ENCODE measurements at regions not wholly inside any gene's neighbourhood (a gene's known extent, or its start where the extent isn't known, plus 50 kb on each side); places are given as distances from the start of the nearest gene placed in this dataset.
"Not testable (repeated sequence)": the region's sequence is repeated elsewhere in the genome, so short reads cannot be mapped to it uniquely, and the experiment has no call there.

DNA sequence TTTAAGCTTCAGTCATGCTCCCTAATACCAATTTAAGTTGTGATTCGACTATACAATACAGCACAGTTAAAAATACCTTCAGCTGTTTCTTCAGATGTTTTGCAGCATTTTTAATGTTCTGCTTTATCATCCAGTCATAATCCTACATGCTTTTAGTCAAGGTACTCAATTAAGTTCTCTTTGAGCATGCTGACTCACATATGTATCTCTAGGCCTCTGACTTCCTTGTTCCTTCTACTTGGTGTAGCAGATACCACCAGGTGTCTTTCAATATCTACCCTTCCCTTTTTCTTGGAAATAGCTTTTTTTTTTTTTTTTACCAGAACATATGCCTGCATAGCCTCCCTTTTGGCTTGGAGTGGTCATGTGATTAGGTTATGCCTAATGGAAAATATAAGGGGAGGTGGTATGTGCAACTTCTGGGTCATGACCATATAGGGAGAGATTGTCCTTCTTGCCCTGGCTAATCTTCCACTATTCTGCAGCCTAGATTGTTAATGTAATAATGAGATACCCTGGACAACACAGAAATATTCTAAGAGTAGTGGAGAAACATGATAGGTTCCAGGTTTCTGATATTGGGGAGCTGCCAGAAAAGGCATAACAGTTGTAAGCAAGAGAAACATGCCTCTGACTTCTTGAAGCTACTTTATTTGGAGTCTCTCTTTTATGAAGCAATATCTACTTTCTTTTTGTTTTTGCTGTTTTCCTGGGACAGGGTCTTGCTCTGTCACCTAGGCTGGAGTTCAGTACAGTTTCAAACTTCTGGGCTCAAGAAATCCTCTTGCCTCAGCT is 737.2 kb upstream of the SLIT2 start:
- DNase-seq (ENCODE audit: low read depth in 2 of 2), result no peak

DNA sequence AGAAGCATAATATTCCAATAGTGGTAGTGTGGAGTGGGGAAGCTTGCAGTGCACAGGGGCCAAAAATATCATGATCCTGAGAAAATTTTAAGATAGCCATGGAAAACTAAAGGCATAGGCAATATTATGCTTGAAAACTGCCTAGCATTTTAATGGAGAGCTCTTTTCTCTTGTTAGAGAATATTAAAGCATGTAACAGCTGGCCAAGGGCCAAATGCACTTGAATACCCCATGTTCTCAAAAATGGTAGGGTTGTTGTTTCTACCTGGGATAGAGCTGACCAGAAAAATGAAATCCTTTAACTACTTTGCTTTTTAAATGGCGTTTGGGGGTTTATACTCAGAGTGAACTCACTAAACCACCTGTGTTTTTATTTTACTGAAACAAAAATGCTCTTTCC is 739.6 kb upstream of the SLIT2 start:
- DNase-seq (ENCODE audit: low read depth in 2 of 2), result no peak

DNA sequence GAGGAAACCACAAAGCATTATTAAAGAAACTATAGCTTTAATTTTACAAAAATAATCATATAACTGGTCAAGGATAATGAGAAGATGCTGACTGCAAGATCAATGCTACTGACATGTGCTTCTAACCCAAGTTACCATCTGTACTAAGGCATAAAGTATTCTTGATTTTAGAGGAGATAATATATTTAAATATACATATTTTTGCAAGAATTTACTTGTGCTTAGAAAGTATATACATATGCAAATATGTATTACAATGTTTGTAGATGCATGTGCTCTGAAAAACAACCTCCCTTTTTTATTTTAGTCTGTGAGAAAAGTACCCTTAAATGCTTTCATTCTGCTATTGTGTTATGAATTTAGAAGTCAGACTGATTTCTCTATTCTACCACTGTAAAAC is 740.7 kb upstream of the SLIT2 start:
- no peak for DNase-seq (ENCODE audit: low read depth in 2 of 2)

GRCh38 chr4:19508442-19508841 is 743.3 kb upstream of the SLIT2 start:
- DNase-seq (ENCODE audit: low read depth in 2 of 2), result no peak

DNA sequence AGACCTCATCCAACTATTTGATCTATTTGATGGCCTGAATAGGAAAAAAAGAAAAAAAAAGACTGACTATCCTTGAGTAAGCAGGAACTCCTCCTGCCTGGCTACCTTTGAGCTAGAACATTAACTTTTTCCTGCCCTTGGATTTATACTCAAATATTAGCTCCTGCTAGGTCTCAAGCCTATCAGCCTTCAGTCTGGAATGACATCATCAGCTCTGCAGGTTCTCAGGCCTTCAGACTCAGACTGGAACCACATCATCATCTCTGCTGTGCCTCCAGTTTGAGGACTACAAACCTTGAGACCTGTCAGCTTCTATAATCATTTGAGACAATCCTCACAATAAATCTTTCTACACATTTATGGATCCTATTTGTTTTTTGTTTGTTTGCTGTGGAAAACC is 754.0 kb upstream of the SLIT2 start:
- DNase-seq (ENCODE audit: low read depth in 2 of 2), result no peak

DNA sequence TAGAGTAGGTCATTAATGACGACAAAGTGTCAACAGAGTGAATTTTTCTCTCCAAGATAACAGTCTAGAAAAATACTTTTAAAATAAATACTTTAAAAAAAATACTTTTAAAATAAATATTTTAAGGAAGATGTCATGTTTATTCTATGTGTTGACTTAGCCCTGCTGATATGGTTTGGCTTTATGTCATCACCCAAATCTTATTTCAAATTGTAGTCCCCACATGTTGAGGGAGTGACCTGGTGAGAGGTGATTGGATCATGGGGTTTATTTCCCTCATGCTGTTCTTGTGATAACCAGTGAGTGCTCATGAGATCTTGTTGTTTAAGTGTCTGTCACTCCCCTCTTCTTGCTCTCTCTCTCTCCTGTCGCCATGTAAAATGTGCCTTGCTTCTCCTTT is 754.9 kb upstream of the SLIT2 start:
- no peak for DNase-seq (ENCODE audit: low read depth in 2 of 2)

DNA sequence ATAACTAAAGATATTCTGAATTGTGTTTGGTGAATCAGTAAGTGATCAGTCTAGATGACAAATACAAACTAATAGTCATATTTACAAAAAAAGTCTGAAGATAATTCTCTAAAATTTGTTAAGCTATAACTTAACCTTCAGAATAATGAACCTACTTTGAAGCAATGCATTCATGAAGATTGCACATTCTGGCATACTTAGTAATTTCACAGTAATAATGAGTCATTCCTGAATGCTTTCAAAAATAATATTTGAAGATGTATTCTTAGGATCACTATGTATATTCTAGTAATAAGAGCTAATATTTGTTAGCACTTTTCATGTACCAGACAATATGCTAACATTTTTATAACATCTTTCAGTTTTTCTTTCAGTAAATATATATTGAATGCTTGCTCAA is 756.7 kb upstream of the SLIT2 start:
- no peak for DNase-seq (ENCODE audit: low read depth in 2 of 2)

GRCh38 chr4:19492606-19493005 is 759.1 kb upstream of the SLIT2 start:
- DNase-seq (ENCODE audit: low read depth in 2 of 2), result no peak

DNA sequence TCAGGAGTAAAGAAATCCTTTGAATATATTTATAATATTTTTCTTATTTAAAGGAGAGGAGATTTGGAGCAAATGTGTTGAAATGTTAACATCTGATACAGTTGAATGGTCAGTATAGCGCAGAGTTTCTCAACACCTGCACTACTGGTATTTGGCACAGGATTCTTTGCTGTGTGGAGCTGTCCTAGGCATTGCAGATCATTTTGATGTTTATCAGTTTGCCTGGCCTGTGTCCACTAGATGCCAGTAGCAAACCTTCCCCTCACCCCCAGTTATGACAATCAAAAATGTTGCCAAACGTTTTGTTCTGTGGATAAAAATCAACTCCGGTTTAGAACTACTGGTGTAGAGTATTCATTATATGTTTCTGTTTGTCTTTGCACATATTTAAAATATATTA is 765.3 kb upstream of the SLIT2 start:
- no peak for DNase-seq (ENCODE audit: low read depth in 2 of 2)

- no peak for DNase-seq (ENCODE audit: low read depth in 2 of 2)
Measured at GRCh38 chr4:19478791-19479190, 772.9 kb upstream of the SLIT2 start.

GRCh38 chr4:19473569-19473968 is 778.1 kb upstream of the SLIT2 start:
- no peak for DNase-seq (ENCODE audit: low read depth in 2 of 2)

- DNase-seq (ENCODE audit: low read depth in 2 of 2), result no peak
Measured at GRCh38 chr4:19472666-19473065, 779.0 kb upstream of the SLIT2 start.

GRCh38 chr4:19470001-19470400 is 781.7 kb upstream of the SLIT2 start:
- not testable (repeated sequence) for DNase-seq (ENCODE audit: low read depth in 2 of 2)

DNA sequence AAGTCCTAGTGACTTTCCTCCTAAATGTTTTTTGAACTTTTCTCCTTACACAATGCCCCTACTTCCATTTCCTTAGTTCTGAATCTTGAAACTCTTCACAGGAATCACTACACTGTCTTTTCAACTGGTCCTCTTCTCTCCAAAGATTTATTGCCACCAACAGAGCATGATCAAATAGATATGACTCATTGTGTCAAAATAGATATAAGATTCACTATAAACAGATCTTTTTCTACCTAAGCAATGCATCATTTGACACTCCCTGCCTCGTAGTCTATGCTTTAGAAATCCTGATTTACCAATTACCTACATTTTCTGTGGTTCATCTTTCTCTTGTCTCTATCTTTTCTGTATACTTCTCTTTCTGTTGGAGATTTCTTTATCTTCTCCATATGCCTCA is 789.6 kb upstream of the SLIT2 start:
- no peak for DNase-seq (ENCODE audit: low read depth in 2 of 2)

DNA sequence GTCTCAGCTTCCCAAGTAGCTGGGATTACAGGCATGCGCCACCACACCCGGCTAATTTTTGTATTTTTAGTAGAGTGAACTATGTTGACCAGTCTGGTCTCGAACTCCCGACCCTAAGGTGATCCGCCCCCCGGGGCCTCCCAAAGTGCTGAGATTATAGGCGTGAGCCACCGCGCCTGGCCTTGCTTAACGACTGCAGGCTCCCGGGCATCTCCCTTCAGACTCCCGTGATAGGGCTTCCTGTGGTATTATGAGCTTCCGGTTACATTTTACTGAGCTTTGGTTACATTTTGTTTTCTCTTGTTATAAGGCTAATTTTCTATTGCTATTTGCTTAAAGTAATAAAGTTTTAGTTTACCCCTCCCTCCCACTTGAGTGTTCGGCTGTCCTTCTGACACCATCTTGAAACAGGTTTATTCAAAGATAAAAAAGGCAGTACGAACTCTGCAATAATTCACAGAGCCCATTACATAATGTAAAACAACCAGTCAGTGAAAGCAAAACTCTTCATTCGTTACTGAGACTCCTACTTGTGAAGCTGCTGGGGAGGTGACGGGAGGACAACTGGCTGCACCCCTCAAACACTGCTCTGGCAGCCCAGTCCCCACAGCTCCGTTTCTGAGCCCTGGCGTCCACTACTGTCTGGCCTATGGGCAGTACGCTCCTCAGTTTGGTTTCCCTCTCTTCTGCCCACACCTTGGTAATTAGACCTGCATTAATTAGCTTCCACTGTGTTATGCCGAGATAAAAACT is 795.7 kb upstream of the SLIT2 start:
- DNase-seq (ENCODE audit: low read depth in 2 of 2), result no peak

DNA sequence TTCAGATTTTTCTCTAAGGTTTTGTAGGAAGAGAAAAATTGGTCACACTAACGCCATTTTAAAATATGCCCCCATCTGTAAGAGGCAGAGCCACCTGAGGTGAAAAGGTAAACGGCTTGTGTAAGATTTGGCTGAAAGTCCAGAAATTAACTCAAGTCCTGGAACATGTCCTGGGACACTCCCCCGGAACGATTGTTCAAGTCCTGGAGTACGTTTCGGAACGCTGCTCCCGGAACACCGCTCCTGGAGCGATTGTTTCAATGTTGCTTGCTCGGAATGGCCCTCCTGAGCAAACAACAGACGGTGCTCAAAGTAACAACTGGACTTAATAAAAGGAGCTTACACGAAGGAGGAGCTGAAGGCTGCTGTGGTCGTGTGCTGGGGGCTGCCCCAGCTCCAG is 796.5 kb upstream of the SLIT2 start:
- DNase-seq (ENCODE audit: low read depth in 2 of 2), result no peak

DNA sequence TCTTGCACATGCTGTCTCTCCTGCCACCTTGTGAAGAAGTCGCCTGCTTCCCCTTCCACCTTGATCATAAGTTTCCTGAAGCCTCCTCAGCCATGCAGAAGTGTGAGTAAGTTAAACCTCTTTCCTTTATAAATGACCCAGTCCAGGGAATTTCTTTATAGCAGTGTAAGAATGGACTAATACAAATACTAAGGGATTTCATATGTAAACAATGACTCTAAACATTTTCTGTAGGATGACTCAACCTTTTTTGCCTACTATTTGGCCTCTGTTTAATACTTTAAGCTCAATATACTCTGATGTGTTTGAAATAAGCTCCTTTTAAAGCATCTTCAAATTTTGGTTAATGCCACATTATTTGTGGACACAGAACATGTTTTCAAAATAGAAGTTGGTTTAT is 813.5 kb upstream of the SLIT2 start:
- no peak for DNase-seq (ENCODE audit: low read depth in 2 of 2)

- no peak for DNase-seq (ENCODE audit: low read depth in 2 of 2)
Measured at GRCh38 chr4:19437008-19437407, 814.7 kb upstream of the SLIT2 start.

DNA sequence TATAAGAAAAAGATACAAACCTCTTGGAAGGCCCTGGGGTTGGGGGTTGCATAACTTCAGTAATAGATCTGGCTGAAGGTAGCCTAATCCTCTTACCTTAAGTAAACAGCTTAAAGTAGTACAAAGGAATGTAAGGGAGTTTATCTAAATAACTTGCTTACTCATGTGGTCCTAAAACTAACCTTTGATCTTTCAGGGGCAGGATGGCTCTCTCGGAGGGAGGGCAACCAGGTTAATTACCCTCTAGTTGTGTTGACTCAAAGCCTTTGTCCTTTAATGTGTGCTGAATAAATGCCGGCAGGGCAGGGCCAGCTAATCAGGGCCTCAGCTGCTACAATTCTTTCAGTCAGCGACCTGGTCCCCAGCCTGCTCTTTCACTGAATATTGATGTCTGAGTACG is 822.0 kb upstream of the SLIT2 start:
- no peak for DNase-seq (ENCODE audit: low read depth in 2 of 2)

DNA sequence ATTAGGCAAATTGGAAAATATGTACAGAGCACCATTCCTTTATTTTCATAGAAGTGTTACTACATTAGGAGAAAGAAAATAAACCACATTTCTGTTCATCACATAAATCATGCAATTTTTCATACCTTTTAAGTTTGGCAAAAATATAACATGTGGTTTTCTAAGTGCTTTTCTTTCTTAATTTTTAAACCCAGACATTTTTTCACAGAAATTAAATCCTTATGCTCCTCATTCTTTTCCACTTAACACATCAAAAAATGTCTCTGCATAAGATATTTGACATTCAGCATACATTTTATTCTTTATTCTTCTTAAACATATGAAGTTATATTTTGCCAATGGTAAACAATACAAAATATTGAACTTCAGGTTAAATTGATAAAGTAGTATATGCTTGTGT is 826.6 kb upstream of the SLIT2 start:
- DNase-seq (ENCODE audit: low read depth in 2 of 2), result no peak

- DNase-seq (ENCODE audit: low read depth in 2 of 2), result no peak
Measured at GRCh38 chr4:19417256-19417655, 834.4 kb upstream of the SLIT2 start.

- DNase-seq (ENCODE audit: low read depth in 2 of 2), result no peak
Measured at GRCh38 chr4:19416146-19416545, 835.6 kb upstream of the SLIT2 start.

- DNase-seq (ENCODE audit: low read depth in 2 of 2), result no peak
Measured at GRCh38 chr4:19408490-19408889, 843.2 kb upstream of the SLIT2 start.

Measured in stimulated activated CD4-positive, alpha-beta T cell treated with anti-CD3 and anti-CD28 coated beads, Interleukin-4, amount 100 ng/mL, for 48 hours (primary cell).